Type B pancreatic cell (in vitro differentiated cells): ENCODE measurements at regions not wholly inside any gene's neighbourhood (a gene's known extent, or its start where the extent isn't known, plus 50 kb on each side); places are given as distances from the start of the nearest gene placed in this dataset.
A peak's percentile ranks its signal among the peaks of the same experiment; 100 is the strongest.

ENCODE experiments used
- DNase-seq: peaks from one replicate; pipeline ENCODE4 v3.0.0; 2021; ENCODE audit warnings: mixed read lengths; ENCODE audit not compliant: unreplicated experiment; ENCODE audit errors: extremely low spot score
- H3K27ac Mint-ChIP-seq: 2 replicates; pipeline ENCODE4 v1.8.0; 2021; ENCODE audit warnings: mild to moderate bottlenecking, mixed read lengths
- H3K27me3 Mint-ChIP-seq: 2 replicates; pipeline ENCODE4 v1.8.0; 2021; ENCODE audit warnings: mixed read lengths
- H3K36me3 Mint-ChIP-seq: 2 replicates; pipeline ENCODE4 v1.8.0; 2021; ENCODE audit warnings: mixed read lengths
- H3K4me1 Mint-ChIP-seq: one replicate; pipeline ENCODE4 v1.8.0; 2021; ENCODE audit warnings: mixed read lengths; ENCODE audit not compliant: unreplicated experiment
- H3K4me3 Mint-ChIP-seq: 2 replicates; pipeline ENCODE4 v1.8.0; 2021; ENCODE audit warnings: mild to moderate bottlenecking, mixed read lengths
- H3K9me3 Mint-ChIP-seq: 2 replicates; pipeline ENCODE4 v1.8.0; 2021; ENCODE audit warnings: mixed read lengths
- CTCF ChIP-seq: fragments of 200-600 bp; sonication (generic); conservative IDR thresholded peaks from 2 replicates; pipeline ENCODE4 v1.5.0; 2021; ENCODE audit warnings: antibody characterized with exemption, mild to moderate bottlenecking

GRCh38 chr20:11791316-11791715, 126.4 kb upstream of the BTBD3 start:
- H3K36me3 Mint-ChIP-seq: peaks cover 3% of the 10 kb centered on the region
- peaks cover 55% of the 10 kb centered on the region for H3K4me1 Mint-ChIP-seq
- DNase-seq: no peak
- TF ChIP-seq CTCF: no peak
- peak overlapping the region; percentile 17 for H3K4me3 Mint-ChIP-seq
- H3K27ac Mint-ChIP-seq: peak overlapping the region; percentile 80
- no peaks in the 10 kb centered on the region for H3K27me3 Mint-ChIP-seq
- H3K9me3 Mint-ChIP-seq: peaks cover 23% of the 10 kb centered on the region

GRCh38 chr20:11791835-11792567, 125.7 kb upstream of the BTBD3 start:
- TF ChIP-seq CTCF: no peak
- Mint-ChIP-seq H3K36me3 (peaks cover 3% of the 10 kb centered on the region), H3K9me3 (peaks cover 23% of the 10 kb centered on the region), H3K27ac (peak overlapping the region; percentile 80), H3K27me3 (no peaks in the 10 kb centered on the region), H3K4me1 (peaks cover 56% of the 10 kb centered on the region), H3K4me3 (peak overlapping the region; percentile 17)
- no peak for DNase-seq

DNA sequence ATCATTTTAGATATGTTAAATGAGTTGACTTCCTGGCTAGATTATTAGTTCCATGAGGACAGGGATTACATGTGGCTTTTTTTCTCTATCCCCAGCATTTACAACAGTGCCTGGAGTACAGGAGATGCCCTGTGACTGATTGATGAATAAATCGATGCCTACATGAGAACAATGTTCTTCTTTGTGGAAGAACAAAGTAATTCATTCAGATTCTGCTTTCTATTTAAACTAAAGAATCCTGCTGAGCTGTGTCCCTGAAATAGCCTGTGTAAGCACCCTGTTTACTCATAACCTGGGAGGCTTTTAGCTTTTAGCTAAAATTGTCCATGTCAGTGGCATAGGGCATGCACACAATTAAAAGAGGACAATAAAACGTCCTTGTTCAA, 125.1 kb upstream of the BTBD3 start:
- peak overlapping the region; percentile 80 for H3K27ac Mint-ChIP-seq
- no peaks in the 10 kb centered on the region for H3K27me3 Mint-ChIP-seq
- H3K36me3 Mint-ChIP-seq: peaks cover 3% of the 10 kb centered on the region
- TF ChIP-seq CTCF: no peak
- peaks cover 61% of the 10 kb centered on the region for H3K4me1 Mint-ChIP-seq
- peaks cover 23% of the 10 kb centered on the region for H3K9me3 Mint-ChIP-seq
- DNase-seq: no peak
- peak overlapping the region; percentile 17 for H3K4me3 Mint-ChIP-seq

- TF ChIP-seq CTCF: no peak
- peak overlapping the region; percentile 27 for H3K27ac Mint-ChIP-seq
- H3K27me3 Mint-ChIP-seq: no peaks in the 10 kb centered on the region
- H3K4me1 Mint-ChIP-seq: peaks cover 75% of the 10 kb centered on the region
- no peak overlapping the region for H3K4me3 Mint-ChIP-seq
- H3K36me3 Mint-ChIP-seq: peaks cover 3% of the 10 kb centered on the region
- H3K9me3 Mint-ChIP-seq: peaks cover 23% of the 10 kb centered on the region
- no peak for DNase-seq
Observed at GRCh38 chr20:11794525-11794924, 123.2 kb upstream of the BTBD3 start.

DNA sequence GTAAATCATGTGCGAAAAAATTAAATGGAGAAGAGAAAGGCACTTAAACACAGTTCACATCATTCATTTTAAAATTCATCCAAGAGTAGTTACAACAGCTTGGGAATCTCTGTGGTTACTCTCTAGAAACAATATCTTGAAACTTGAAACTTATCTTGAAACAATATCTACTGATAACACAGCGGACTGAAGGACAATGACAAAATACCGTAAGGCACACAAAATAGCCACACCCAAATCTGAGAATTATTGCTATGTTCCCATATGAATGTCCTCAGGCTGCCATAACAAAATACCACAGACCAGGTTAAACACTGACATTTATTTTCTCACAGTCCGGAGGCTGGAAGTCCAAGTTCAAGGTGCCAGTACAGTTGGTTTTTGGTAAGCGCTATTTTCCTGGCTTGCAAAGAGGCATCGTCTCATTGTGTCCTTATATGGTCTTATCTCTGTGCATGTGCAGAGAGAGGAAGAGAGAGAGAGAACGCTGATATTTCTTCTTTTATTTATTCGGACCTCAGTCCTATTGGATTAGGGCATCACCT, 122.5 kb upstream of the BTBD3 start:
- Mint-ChIP-seq H3K36me3 (peaks cover 3% of the 10 kb centered on the region), H3K27ac (peak overlapping the region; percentile 27), H3K4me3 (no peak overlapping the region), H3K27me3 (no peaks in the 10 kb centered on the region), H3K4me1 (peaks cover 73% of the 10 kb centered on the region), H3K9me3 (peaks cover 21% of the 10 kb centered on the region)
- no peak for TF ChIP-seq CTCF
- no peak for DNase-seq
